ENCODE measurements at regions not wholly inside any gene's neighbourhood (a gene's known extent, or its start where the extent isn't known, plus 50 kb on each side); places are given as distances from the start of the nearest gene placed in this dataset.
A peak's percentile ranks its signal among the peaks of the same experiment; 100 is the strongest.
"Not testable (repeated sequence)": the region's sequence is repeated elsewhere in the genome, so short reads cannot be mapped to it uniquely, and the experiment has no call there.

DNA sequence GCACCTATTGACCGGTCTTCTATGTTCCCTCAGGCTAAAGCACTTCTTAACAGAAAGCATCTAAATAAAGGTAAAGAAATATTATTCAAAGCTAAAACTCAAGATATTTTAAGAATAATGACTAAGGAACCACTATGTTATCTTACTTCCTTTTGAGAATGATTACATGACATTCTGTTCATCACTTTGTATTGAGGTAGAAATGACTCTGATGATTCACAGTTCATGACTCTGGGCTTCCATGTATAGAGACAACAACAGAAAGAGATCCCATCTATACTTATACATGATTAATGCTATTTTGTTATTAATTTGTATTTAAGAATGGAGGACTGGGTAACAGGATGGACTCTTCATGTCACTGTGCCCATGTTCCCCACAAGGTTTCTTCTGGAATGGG is 218.3 kb upstream of the OR4E1 start:
- no peak for DNase-seq (ENCODE audit: low read depth in 3 of 3, low spot score in 2 of 3)

- DNase-seq (ENCODE audit: low read depth in 3 of 3, low spot score in 2 of 3), result no peak
These were observed 211.4 kb upstream of the OR4E1 start for GRCh38 chr14:21884995-21885394.

DNA sequence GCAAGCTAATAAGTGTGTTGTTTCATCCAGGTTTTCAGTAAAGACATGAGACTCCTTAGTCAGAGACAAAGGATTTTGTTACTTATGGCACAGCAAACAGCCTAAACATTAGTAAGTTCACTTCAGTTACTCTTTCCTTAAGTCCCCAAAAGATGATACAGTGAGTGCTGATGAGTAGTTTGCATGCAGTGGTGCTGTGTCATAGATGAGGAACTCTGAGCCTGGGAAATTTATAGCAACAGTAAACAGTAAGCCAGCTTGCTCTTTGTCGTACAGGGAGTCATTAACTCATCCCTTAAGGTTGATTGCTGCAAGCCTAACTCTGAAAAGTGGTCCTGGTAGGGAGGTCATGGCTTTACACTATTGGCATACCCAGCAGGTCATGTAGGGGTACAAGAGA is 208.6 kb upstream of the OR4E1 start:
- DNase-seq (ENCODE audit: low read depth in 3 of 3, low spot score in 2 of 3), result no peak

- DNase-seq (ENCODE audit: low read depth in 3 of 3, low spot score in 2 of 3), result no peak
These were observed 207.3 kb upstream of the OR4E1 start for GRCh38 chr14:21880918-21881317.

DNA sequence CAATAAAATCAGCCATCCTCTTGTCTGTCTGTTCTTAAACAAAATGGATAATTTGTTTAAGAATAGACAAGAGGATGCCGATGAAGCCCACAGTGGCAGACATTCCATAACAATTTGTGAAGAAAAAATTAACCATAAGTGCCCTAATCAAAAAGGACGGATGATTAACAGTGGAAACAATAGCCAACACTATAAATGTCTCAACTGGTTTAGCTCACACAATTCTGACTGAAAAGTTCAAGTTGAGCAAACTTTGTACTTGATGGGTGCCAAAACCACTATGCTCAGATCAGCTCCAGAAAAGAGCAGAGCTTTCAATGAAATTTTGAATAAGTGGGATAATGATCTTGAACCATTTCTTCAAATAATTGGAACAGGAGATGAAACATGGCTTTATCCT is 202.2 kb upstream of the OR4E1 start:
- no peak for DNase-seq (ENCODE audit: low read depth in 3 of 3, low spot score in 2 of 3)

GRCh38 chr14:21874946-21875345 is 201.3 kb upstream of the OR4E1 start:
- DNase-seq (ENCODE audit: low read depth in 3 of 3, low spot score in 2 of 3), result no peak

DNA sequence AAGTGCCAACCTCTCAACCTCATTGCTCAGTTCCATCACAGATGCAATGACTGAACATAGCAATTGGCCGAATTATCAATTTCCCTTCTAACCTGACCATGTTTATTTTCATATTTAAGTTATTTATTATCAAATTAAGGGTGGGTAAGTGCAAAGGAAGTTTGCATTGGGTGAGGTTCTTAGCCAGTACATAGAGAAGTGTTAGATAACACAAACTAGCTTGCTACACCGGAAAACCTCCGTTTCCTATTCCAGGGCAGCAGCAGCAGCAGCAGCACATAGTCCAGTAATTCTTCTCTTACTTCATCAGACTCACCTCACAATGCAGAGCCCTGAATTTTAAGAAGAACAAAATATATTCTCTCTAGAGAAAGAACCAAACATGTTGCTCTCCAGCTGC is 200.5 kb upstream of the OR4E1 start:
- DNase-seq (ENCODE audit: low read depth in 3 of 3, low spot score in 2 of 3), result no peak

DNA sequence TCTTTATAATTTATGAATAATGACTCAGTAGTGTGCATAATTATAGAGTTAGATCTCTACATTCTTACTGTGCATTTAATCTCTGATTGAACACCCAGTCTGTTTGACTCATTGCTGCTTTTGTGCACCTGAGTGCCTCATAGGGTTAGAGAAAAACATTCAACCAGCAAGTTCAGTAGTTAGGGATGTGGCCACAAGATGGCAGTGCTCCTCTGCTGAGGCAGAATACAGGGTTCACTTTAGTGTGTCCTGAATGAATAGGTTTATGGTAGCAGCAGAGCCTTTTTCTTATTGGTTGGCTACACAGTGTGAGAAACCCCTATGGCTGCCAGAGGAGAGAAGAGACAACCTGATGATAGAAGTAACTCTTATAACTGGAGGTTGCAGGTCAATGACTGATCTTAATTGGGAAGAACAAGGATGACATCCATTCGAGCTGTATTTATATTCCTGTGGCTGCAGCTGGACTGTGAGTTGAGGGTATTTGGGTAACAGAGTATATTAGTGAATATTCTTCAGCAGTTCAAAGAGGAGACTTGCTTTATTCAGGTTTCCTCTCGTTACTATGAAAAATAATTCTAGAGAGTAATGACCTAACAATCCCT is 194.9 kb upstream of the OR4E1 start:
- peak in 1 of 3 donors; percentile 25 for DNase-seq (ENCODE audit: low read depth in 3 of 3, low spot score in 2 of 3)

DNA sequence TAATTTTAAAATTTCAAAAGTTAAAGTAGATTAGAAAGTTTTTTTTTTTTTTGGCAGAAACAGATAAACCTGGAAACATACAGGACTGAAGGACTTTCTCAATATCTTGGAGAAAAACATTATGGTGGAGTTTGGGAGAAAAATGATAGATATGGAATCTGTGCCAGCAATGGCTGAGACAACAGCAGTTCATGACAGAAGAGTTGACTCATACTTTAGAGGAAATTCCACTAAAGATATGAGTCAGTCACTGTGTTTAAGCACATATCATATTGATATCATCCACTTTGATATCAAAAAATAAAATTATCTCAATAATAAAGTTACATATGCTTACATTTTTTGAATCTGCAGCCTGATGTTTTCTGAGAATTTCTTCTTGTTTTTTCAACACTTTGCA is 193.9 kb upstream of the OR4E1 start:
- no peak for DNase-seq (ENCODE audit: low read depth in 3 of 3, low spot score in 2 of 3)

GRCh38 chr14:21866479-21866878 is 192.9 kb upstream of the OR4E1 start:
- DNase-seq (ENCODE audit: low read depth in 3 of 3, low spot score in 2 of 3), result no peak

- DNase-seq (ENCODE audit: low read depth in 3 of 3, low spot score in 2 of 3), result no peak
These were observed 189.7 kb upstream of the OR4E1 start for GRCh38 chr14:21863289-21863688.

DNA sequence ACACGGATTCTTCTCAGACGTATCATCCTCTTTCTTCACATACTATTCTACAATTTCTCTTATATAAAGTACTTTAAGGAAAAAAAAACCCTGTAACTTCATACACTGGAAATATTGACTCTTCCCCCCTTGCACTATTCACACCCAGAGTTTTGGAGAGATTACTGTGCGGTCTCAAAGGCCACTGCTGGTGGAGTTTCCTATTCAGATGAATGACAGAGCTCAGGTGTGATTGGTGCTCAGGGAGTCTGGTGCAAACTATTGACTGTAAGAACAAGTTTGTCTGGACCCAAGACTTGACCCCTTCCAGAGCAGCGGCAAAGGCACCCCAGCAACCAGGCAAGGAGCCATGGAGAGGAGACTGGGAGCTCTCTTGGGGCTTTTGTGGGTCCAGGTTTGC is 187.5 kb upstream of the OR4E1 start:
- DNase-seq (ENCODE audit: low read depth in 3 of 3, low spot score in 2 of 3), result no peak

DNA sequence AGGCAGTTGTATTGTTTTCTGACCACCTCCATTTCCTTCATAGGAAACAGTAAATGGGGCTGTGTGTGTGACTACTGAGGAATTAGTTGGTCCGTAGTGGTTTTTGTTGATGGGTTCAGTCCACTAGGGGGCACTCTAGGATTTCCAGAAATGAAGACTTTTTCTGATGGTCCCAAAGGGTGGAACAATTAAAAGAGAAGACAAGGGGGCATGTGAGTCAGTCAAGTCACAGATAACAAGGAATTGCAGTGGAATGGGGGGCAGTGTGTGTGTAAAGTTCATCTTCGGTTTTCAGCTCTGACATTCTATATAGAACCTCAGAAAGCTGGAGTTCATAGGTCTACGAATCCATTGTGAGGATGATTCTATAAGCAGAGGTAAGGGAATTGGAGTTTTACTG is 186.6 kb upstream of the OR4E1 start:
- no peak for DNase-seq (ENCODE audit: low read depth in 3 of 3, low spot score in 2 of 3)

DNA sequence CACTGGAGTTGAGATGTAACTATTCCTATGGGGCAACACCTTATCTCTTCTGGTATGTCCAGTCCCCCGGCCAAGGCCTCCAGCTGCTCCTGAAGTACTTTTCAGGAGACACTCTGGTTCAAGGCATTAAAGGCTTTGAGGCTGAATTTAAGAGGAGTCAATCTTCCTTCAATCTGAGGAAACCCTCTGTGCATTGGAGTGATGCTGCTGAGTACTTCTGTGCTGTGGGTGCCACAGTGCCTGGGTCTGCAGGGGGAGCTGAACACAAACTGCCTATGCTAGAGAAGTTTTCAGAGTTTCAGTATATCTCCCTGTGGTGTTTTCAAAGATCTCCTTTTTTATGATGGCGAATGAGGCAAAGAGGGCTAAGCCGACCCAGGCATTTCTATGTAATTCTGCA is 179.2 kb upstream of the OR4E1 start:
- DNase-seq (ENCODE audit: low read depth in 3 of 3, low spot score in 2 of 3), result no peak

DNA sequence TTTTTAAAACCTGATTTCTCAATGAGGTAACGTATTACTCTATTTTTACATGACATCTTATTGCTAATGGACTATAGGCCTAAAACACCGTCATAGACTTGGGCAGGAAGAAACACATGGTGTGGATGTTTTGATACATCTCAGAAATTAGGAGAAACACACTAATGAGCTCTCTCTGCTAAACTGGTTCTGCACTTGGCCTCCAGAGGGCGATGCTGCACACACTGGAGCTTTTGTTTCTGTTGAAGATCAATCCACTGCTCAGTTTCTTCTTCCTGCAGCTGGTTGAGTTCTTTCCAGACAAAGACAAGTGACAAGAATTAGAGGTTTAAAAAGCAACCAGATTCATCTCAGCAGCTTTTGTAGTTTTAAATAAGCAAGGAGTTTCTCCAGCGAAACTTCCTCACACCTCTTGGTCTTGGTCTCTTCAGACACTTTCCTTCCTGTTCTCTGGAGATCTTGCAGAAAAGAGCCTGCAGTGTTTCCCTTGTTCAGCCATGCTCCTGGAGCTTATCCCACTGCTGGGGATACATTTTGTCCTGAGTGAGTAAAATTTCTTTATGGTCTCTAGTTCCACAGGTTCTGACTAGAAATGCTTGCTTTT is 178.5 kb upstream of the OR4E1 start:
- DNase-seq (ENCODE audit: low read depth in 3 of 3, low spot score in 2 of 3), result peak in 1 of 3 donors; percentile 3

DNA sequence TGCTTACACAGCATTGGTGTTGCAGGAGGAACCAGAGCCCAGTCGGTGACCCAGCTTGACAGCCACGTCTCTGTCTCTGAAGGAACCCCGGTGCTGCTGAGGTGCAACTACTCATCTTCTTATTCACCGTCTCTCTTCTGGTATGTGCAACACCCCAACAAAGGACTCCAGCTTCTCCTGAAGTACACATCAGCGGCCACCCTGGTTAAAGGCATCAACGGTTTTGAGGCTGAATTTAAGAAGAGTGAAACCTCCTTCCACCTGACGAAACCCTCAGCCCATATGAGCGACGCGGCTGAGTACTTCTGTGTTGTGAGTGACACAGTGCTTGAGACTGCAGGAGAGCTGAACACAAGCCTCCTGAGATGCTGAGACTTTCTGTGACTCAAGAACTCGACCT is 173.3 kb upstream of the OR4E1 start:
- not testable (repeated sequence) for DNase-seq (ENCODE audit: low read depth in 3 of 3, low spot score in 2 of 3)

GRCh38 chr14:21846227-21846885 is 172.7 kb upstream of the OR4E1 start:
- DNase-seq (ENCODE audit: low read depth in 3 of 3, low spot score in 2 of 3), result no peak

DNA sequence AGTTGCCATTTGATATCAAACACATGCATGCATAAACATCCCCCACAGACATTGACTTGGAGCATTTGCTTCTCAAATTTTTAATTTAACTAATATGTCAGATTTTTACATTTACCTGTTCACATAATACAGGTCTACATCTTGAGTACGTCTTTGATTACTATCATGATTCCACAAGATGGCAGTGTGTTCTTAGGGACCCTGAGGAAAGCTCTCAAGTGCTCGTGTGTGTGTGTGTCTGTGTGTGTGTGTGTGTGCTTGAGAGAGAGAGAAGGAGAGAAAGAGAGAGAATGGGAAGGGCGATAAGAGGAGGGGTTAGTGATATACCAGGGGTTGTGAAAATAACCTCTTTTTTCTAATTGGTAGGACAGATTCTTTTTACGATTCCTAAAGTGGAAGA is 167.1 kb upstream of the OR4E1 start:
- DNase-seq (ENCODE audit: low read depth in 3 of 3, low spot score in 2 of 3), result no peak

- no peak for DNase-seq (ENCODE audit: low read depth in 3 of 3, low spot score in 2 of 3)
These were observed 160.2 kb upstream of the OR4E1 start for GRCh38 chr14:21833836-21834235.

GRCh38 chr14:21825845-21826244 is 152.2 kb upstream of the OR4E1 start:
- no peak for DNase-seq (ENCODE audit: low read depth in 3 of 3, low spot score in 2 of 3)

- no peak for DNase-seq (ENCODE audit: low read depth in 3 of 3, low spot score in 2 of 3)
These were observed 151.6 kb upstream of the OR4E1 start for GRCh38 chr14:21825149-21825743.

DNA sequence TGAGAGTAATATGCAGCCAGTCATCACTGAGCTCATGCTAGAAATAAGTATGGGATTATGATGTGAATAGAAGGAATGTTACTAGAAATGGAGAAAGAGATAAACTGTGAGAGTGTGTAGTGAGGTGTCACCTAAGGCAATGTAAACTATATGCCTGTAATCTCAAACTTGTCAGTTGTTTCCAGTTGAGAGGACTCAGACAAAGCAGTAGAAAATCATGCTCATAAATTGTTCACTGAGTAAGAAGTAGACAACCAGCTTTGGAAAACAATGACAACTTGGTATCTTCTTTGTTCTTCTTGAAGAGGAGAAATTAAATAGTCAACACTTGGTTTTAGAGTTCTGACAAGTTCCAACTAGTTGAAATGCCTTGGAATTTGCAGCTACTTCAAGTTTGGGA is 148.5 kb upstream of the OR4E1 start:
- DNase-seq (ENCODE audit: low read depth in 3 of 3, low spot score in 2 of 3), result no peak

All from right renal cortex interstitium (tissue), 3 donors.